ENCODE measurements at regions not wholly inside any gene's neighbourhood (a gene's known extent, or its start where the extent isn't known, plus 50 kb on each side); places are given as distances from the start of the nearest gene placed in this dataset.

GRCh38 chr2:19046986-19047780, 311.2 kb downstream of the OSR1 start:
- TF ChIP-seq TAF1 (IDR thresholded peaks at IDR 0.05; ENCODE audit: low read depth) (no peak), YY1 (IDR thresholded peaks at IDR 0.05; ENCODE audit: low read depth) (no peak), CREB1 (IDR thresholded peaks at IDR 0.05; ENCODE audit: low read depth) (no peak)
